Skeletal muscle tissue (tissue), 3 donors: ENCODE measurements at regions not wholly inside any gene's neighbourhood (a gene's known extent, or its start where the extent isn't known, plus 50 kb on each side); places are given as distances from the start of the nearest gene placed in this dataset.

Experiments used
- H3K27ac ChIP-seq: one replicate; pipeline ENCODE4 v1.7.0; 2013; ENCODE audit warnings: mild to moderate bottlenecking, low read depth, low read length, inconsistent platforms
- H3K27me3 ChIP-seq, 3 donors: one replicate each; pipeline ENCODE4 v1.7.0; 2013; ENCODE audit warnings: low read length in 3 of 3; ENCODE audit not compliant: control insufficient read depth in 3 of 3, insufficient read depth in 3 of 3
- H3K36me3 ChIP-seq, 3 donors: one replicate each; pipeline ENCODE4 v1.7.0; 2013; ENCODE audit warnings: low read length in 3 of 3; ENCODE audit not compliant: control insufficient read depth in 3 of 3, insufficient read depth in 3 of 3
- H3K4me1 ChIP-seq, 3 donors: one replicate each; pipeline ENCODE4 v1.7.0; 2013; ENCODE audit warnings: low read length in 3 of 3, mild to moderate bottlenecking in 3 of 3; ENCODE audit not compliant: control insufficient read depth in 3 of 3, insufficient read depth in 3 of 3
- H3K4me3 ChIP-seq, 3 donors: one replicate each; pipeline ENCODE4 v1.7.0; 2013; ENCODE audit warnings: low read length in 3 of 3
- H3K9ac ChIP-seq, 3 donors: one replicate each; pipeline ENCODE4 v1.7.0; 2013; ENCODE audit warnings: low read length in 3 of 3, mild to moderate bottlenecking in 3 of 3, moderate library complexity in 2 of 3, low read depth in 1 of 3
- H3K9me3 ChIP-seq, 3 donors: one replicate each; pipeline ENCODE4 v1.7.0; 2013; ENCODE audit warnings: low read length in 3 of 3; ENCODE audit not compliant: control insufficient read depth in 3 of 3
- donor health status: Osteomylitis.

GRCh38 chr12:93156086-93156716 lies 221.5 kb upstream of the NUDT4 start:
- no peak overlapping the region for H3K27ac ChIP-seq
- no peaks in the 10 kb centered on the region for H3K36me3 ChIP-seq

GRCh38 chr12:93157279-93157678 lies 220.4 kb upstream of the NUDT4 start:
- no peak overlapping the region for H3K4me3 ChIP-seq
- H3K27ac ChIP-seq: no peak overlapping the region
- H3K4me1 ChIP-seq: peaks cover 0 to 4% (median 3%) of the 10 kb centered on the region in 3 donors
- no peaks in the 10 kb centered on the region for H3K27me3 ChIP-seq
- no peaks in the 10 kb centered on the region for H3K36me3 ChIP-seq
- no peaks in the 10 kb centered on the region for H3K9me3 ChIP-seq
- H3K9ac ChIP-seq: no peak overlapping the region

More at GRCh38 chr12:93156086-93156716, 221.5 kb upstream of the NUDT4 start:
- peaks cover 0 to 4% (median 3%) of the 10 kb centered on the region in 3 donors for H3K4me1 ChIP-seq
- H3K9me3 ChIP-seq: no peaks in the 10 kb centered on the region
- H3K4me3 ChIP-seq: no peak overlapping the region
- no peak overlapping the region for H3K9ac ChIP-seq
- H3K27me3 ChIP-seq: no peaks in the 10 kb centered on the region

DNA sequence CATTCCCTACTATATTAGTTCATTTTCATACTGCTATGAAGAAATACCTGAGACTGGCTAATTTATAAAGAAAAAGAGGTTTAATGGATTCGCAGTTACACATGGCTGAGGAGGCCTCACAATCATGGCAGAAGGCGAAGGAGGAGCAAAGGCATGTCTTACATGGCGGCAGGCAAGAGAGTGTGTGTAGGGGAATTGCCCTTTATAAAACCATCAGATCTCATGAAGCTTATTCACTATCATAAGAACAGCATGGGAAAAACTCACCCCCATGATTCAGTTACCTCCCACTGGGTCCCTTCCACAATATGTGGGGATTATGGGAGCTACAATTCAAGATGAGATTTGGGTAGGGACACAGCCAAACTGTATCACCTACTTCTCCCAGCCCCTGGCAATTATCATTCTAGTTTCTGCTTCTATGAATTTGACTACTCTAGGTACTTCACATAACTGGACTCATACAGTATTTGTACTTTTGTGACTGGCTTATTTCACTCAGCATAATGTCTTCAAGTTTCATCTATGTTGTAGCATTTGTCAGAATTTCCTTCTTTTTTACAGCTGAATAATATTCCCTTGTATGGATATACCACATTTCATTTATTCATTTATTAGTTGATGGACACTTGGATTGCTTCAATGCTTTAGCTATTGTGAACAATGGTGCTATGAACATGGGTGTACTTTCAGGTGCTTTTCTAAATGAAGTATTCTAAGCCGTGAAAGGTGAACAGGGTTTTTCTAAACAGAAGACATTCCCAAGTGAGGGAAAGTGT lies 219.5 kb upstream of the NUDT4 start:
- H3K9me3 ChIP-seq: no peaks in the 10 kb centered on the region
- H3K9ac ChIP-seq: no peak overlapping the region
- H3K27me3 ChIP-seq: no peaks in the 10 kb centered on the region
- H3K4me1 ChIP-seq: peaks cover 0 to 4% (median 3%) of the 10 kb centered on the region in 3 donors
- no peaks in the 10 kb centered on the region for H3K36me3 ChIP-seq
- no peak overlapping the region for H3K4me3 ChIP-seq
- H3K27ac ChIP-seq: no peak overlapping the region

- H3K4me3 ChIP-seq: no peak overlapping the region
- H3K4me1 ChIP-seq: peaks cover 0 to 4% (median 2%) of the 10 kb centered on the region in 3 donors
- H3K27ac ChIP-seq: no peak overlapping the region
- no peaks in the 10 kb centered on the region for H3K9me3 ChIP-seq
- no peak overlapping the region for H3K9ac ChIP-seq
- no peaks in the 10 kb centered on the region for H3K27me3 ChIP-seq
- no peaks in the 10 kb centered on the region for H3K36me3 ChIP-seq
These were observed 214.3 kb upstream of the NUDT4 start for GRCh38 chr12:93163260-93164036.

DNA sequence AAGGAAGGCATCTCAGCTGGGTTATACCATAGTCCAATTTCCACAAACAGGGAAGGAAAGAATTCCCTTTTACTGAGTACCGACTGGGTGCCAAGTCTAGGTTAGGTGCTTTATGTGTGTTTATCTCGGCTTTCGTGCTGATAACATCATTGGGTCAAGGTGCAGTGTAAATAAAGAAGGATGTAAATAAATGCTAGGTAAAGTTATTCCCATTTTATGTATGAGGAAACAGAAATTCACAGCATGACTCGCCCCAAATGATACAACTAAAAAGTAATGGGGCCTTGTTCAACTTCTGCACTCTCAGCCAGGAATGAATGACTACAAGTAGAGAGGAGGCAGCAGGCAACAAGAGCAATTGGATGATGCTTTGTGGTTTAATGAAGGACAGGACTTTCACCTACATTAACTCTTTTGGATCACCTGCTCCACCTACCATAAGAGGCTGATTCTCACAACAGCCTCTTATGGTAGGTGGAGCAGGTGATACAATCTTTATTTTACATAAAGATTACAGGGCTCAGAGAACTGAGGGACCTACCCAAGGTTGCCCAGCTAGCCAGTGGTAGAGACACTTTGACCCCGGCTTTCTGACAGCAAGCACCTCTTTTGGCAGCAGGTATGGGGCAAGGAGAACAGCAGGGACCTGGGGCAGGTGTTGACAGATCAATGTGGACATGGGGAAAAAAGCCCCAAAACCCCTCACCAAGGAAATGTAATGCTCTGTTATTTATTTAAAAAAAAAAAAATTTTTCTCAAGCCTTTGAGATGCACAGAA lies 213.4 kb upstream of the NUDT4 start:
- H3K27me3 ChIP-seq: no peaks in the 10 kb centered on the region
- H3K9ac ChIP-seq: no peak overlapping the region
- peaks cover 0 to 4% (median 2%) of the 10 kb centered on the region in 3 donors for H3K4me1 ChIP-seq
- no peak overlapping the region for H3K27ac ChIP-seq
- no peaks in the 10 kb centered on the region for H3K9me3 ChIP-seq
- no peak overlapping the region for H3K4me3 ChIP-seq
- no peaks in the 10 kb centered on the region for H3K36me3 ChIP-seq

GRCh38 chr12:93165384-93165932 lies 212.3 kb upstream of the NUDT4 start:
- Histone ChIP-seq H3K27ac (no peak overlapping the region), H3K4me3 (no peak overlapping the region), H3K27me3 (no peaks in the 10 kb centered on the region), H3K36me3 (no peaks in the 10 kb centered on the region), H3K9ac (no peak overlapping the region), H3K4me1 (peaks cover 0 to 4% (median 2%) of the 10 kb centered on the region in 3 donors), H3K9me3 (no peaks in the 10 kb centered on the region)

DNA sequence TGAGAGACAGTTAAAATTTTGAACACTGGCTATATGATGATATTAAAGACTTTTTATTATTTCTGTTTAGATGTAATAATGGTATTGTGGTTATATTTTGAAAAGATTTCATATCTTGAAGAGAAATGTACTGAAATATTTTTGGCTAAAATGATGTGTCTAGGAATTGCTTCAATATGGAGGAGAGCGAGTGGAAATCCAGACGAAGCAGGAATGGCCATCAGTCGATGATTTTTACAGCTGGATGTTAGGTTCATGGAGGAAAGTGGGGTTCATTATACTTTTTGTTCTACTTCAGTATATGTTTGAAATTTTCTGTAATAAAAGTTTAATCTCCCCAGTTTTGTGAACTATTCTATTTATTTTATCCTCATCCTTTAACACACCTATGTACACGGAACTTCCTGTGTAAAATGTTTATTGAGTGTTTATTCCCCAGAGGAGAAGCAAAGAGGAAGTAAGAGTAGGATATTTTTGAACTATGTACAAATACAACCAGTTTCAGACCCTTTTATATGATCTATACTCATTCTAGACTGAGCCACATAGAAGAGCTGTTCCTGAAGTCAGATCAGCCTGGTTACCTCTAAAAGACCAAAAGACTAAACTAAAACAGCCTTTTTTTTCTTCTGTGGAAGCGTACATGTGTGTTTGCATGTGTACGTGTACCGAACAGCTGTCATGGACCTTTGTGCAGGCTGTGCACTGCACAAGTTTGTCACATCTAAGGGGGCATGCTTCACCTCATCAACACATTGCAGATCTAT lies 211.0 kb upstream of the NUDT4 start:
- Histone ChIP-seq H3K36me3 (no peaks in the 10 kb centered on the region), H3K27ac (no peak overlapping the region), H3K9me3 (no peaks in the 10 kb centered on the region), H3K4me1 (peaks cover 0 to 4% (median 2%) of the 10 kb centered on the region in 3 donors), H3K9ac (no peak overlapping the region), H3K27me3 (no peaks in the 10 kb centered on the region), H3K4me3 (no peak overlapping the region)

DNA sequence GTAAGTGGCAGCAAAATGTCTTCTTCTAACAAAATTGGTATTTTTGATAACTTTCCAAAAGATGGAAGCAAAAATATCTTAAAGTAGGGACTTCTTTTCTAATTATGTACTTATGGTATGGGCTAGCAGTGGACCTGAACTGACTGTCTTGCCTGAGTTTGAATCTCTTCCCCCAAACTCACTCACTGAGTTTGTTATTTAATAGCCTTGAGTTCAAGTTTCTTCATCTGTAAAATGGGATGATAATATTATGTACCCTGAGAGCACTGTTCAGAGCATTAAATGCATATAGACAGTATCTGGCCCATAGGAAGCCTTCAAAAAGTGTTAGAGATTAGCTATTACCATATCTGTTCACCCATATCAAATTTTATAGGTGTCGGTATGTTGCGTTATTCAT lies 210.4 kb upstream of the NUDT4 start:
- peaks cover 0 to 5% (median 2%) of the 10 kb centered on the region in 3 donors for H3K4me1 ChIP-seq
- no peaks in the 10 kb centered on the region for H3K9me3 ChIP-seq
- peak overlapping the region in 1 of 3 donors; percentile 52 for H3K4me3 ChIP-seq
- no peaks in the 10 kb centered on the region for H3K36me3 ChIP-seq
- H3K27ac ChIP-seq: no peak overlapping the region
- H3K27me3 ChIP-seq: no peaks in the 10 kb centered on the region
- peak overlapping the region in 1 of 3 donors; percentile 75 for H3K9ac ChIP-seq
